NCI-H524 (cell line): ENCODE measurements at regions not wholly inside any gene's neighbourhood (a gene's known extent, or its start where the extent isn't known, plus 50 kb on each side); places are given as distances from the start of the nearest gene placed in this dataset.

Experiments
- DNase-seq, 2 experiments: peaks; one replicate each; lab custom pipeline; 2025; lab: John Stamatoyannopoulos, UW

GRCh38 chr2:121860033-121860757 lies 104.7 kb downstream of the TSN start:
- DNase-seq = no peak

DNA sequence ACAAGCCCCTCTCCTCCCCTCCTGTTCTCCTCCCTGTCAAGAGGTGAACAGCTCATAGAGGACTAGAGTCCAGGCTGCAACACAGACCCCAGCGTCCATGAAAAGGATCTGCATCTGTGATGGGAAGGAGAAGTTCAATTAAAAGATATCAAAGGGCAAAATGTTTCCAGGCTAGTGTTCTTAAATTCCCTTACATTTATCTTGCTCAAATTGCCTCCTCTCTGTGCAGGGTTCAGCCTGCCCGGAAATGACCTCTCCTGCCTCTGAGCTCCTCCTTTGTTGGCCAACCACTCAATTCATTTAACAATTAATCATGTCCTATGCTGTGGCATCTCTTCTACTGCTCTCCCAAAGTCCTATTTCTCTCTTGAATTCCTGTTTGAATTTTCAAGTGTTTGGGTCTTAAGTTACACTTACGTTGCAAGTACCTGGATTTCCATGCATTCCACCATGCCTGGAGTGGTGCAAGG lies 105.3 kb downstream of the TSN start:
- DNase-seq = no peak

DNA sequence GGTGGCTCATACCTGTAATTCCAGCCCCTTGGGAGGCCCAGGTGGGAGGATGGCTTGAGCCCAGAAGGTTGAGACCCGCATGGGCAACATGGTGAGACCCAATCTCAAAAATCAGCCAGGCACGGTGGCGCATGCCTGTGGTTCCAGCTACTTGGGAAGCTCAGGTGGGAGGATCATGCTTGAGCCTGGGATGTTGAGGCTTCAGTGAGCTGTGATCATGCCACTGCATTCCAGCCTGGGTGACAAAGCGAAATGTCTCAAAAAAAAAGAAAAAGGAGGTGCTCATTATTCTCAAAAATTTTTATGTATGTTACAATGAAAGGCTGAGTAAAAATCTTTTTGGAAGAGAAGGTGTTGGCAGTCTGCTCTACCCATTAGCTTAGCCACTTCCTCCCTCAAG lies 106.8 kb downstream of the TSN start:
- no peak for DNase-seq

DNA sequence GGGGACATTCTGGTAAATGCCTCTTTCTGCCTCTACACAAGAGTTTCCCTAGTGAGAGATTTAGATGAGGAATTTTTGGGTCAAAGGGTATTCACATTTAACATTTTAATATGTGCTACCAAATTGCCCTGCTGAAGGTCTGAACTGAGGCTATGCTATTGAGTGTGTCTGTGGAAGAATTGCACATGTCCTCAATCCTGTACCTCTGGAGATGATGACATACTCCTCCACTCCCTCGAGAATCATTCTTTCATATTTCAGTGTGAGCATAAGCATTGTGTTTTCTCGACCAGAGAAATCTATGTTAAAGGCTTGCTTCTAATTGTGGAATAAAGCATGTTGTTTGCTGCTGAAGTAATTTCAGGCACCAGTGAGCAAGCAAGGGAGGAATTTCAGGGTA lies 110.5 kb downstream of the TSN start:
- no peak for DNase-seq

DNA sequence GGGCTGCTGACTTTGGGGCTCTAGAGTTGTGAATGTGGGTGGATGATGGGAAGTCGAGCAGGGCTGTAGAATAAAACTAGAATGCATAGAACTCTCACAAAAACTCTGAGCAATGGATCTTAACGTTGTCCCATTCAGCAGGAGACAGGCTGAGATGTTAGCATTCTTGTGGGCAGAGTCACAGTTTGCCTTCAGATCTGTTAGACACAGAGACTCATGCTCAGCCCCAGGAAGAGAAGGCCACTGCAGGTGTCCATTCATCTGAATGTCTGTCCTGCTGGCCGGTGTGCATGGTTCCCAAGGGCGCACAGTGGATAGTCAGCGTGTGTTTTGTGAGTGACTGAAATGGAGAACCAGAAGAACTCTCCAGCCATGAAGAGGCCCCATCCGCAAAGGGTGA lies 111.3 kb downstream of the TSN start:
- no peak for DNase-seq

DNA sequence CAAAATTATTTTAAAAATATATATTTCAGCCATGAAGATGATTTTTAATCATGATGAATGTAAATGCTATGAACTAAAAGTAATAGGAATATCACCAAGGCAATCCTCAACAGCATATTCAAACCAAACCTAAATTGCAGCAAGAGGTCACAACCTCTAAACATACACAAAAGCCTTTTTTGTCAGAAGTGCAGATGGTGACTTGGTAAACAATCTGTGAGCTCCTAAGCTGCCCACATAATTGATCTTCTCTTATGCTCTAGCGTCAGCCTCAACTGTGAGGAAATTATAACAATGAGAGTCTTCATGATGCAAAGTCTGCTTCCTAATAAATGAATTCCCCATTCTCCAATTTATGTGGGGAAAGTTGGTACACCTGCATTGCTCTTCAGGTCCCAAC lies 113.2 kb downstream of the TSN start:
- DNase-seq = peak in 1 of 2 experiments; percentile 29

DNA sequence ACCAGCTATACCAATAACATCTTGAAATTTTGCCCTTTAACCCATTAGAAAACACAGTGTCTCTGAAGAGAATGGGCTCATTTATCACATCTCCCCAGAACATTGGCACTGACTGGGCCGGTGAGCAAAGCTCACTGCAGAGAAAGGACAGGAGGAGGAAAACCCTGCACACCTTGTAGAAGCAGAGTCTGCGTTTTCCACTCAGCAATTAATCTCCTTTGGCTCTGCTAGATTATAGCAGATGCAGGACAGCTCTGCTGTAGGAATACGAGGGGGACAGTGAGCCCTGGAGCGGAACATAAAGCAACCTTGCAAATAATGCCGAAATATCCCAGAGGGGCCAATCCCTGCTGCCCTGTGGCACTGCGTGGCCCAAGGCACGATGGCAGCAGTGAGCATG lies 113.9 kb downstream of the TSN start:
- peak in 1 of 2 experiments; percentile 57 for DNase-seq

DNA sequence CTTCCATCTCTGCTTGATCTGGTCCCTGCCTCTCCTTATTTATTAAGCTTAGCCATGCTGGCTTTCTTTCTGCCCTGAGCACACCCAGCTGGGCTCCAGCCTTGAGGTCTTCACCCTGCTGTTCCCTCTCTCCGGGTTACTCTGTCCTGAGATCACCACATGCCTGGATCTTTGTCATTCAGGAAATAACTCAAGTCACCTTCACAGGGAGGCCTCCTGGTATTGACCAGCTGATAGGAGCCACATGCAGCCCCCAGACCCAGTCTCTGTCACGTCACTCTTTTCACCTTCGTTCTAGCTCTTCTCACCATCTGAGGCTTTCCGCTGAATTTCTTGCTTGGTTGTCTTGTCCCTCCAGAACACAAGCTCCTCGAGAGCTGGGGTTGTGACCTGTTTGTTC lies 114.4 kb downstream of the TSN start:
- no peak for DNase-seq

DNA sequence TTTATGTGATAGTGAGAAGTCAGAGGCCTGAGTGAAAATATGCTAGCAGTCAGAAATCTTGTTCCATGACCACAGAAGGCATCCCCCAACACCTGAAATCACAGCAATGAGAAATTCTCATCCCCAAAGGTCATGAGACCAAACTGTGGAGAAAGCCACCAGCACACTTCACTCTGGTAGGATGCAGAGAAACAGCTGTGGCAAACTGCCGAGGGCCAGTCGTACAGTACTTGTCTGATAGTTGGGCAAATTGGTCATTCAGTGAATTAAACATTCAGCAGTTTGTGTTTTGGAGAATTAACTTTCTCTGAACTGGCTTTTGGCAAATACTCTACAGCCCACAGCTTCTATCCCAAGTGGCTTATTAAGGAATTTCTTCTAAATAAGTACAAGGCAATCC lies 117.2 kb downstream of the TSN start:
- DNase-seq = no peak

- no peak for DNase-seq
Observed at GRCh38 chr2:121873864-121874263, 118.4 kb downstream of the TSN start.

DNA sequence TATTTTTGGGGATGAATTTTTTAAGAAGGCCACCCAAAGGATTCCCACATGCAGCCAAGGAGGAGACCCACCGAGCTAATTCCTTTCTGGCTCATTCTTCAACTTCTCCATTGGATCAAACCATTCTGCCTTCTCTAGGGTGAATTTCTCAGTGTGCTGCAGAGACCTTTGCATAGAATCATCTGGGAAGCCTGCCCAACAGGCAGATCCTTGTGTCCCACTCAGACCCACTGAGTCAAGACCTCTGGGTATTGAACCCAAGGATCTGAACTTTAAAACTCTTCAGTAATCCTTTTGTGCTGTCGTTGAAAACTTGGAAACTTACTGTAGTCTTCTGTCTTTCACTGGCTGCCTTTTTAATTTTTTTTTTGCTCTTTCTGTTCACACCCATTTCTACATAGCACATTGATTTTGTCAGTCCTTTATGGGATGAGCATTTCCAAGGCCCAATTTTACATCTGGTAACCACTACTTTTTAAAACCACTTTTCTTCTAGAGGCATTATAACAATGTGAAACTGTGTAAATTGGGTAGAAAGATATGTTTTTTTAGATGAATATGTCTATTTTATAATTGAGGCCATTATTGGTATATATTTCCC lies 120.2 kb downstream of the TSN start:
- no peak for DNase-seq

DNA sequence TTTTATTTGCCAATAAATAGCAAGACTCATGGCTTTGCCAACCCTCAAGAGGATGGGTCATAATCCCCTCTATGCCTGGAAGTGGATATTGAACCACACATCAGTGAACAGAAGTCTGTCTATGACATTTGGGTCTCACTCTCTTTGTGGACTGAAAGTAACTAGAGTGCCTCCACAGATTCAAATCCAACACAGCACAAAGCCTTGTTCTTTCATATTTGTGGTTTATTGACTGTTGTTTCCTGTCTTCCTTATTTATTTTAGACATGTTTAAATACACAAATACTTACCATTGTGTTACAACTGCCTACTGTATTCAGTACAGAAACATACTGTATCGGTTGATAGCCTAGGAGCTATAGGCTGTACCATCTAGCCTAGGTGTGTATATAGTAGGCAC lies 121.9 kb downstream of the TSN start:
- DNase-seq = no peak

GRCh38 chr2:121880283-121880682 lies 124.8 kb downstream of the TSN start:
- no peak for DNase-seq

GRCh38 chr2:121881038-121881437 lies 125.6 kb downstream of the TSN start:
- DNase-seq = no peak

DNA sequence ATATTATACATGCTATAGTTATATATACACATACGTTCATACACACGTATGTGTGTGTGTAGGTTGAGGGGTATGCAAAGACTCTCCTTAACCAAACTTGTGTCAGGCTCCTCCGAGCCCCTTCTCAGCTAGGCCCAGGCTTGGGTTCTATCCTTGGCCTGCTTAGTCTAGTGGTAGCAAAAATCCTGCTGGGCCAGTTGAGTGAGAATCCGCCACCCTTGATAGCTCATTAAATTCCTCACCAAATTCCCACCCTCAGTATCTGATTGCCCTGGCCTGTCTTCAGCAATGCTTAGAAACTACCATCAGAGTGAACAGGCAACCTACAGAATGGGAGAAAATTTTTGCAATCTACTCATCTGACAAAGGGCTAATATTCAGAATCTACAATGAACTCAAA lies 126.5 kb downstream of the TSN start:
- no peak for DNase-seq

DNA sequence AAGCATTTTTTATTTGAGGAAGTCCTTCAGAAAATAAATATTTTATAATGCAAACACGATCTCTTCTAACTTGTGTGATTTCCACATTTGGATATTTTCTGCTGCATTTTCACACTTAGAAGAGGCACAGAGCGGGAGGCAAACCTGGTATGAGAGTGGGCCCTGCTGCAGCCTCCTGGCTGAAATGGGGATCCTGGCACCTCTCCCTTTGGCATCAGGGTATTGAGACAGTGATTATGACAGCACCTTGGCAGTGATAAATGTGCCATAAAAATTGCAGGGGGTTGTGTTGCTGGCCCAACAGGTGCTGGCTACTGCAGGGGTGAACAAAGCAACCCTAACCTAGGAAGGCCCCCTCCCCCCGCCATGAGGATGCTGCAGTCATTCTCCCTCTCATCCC lies 128.6 kb downstream of the TSN start:
- DNase-seq = no peak

- no peak for DNase-seq
Observed at GRCh38 chr2:121884511-121884921, 129.1 kb downstream of the TSN start.

DNA sequence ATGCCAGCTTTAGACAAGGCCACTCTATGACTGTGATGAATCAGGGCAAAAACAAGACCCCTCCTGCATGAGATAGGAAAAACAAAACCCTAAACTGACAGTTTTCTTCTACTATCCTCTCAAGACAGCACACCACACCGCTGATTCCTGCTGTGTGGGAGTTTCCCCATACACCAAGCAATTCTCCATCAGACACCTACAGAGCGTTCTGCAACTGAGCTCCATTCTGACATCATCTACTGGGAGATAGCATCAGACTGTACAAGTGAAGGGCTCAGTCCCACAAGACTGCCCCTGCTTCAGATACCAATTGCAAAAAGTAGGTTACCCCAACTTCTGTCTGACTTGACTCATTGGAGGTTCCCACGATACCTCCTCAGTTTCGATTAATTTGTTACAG lies 130.6 kb downstream of the TSN start:
- no peak for DNase-seq

- DNase-seq = peak in 1 of 2 experiments; percentile 17
Observed at GRCh38 chr2:121887513-121888188, 132.2 kb downstream of the TSN start.

- DNase-seq = peak in 1 of 2 experiments; percentile 10
Observed at GRCh38 chr2:121888189-121888557, 132.7 kb downstream of the TSN start.

GRCh38 chr2:121890041-121890440 lies 134.6 kb downstream of the TSN start:
- peak; percentile 59 to 88 for DNase-seq

- no peak for DNase-seq
Observed at GRCh38 chr2:121895723-121896571, 140.5 kb downstream of the TSN start.
